GM12878 (cell line): ENCODE measurements at regions not wholly inside any gene's neighbourhood (a gene's known extent, or its start where the extent isn't known, plus 50 kb on each side); places are given as distances from the start of the nearest gene placed in this dataset.

Experiments
- ATAC-seq: fragments of 200-7000 bp; cut with Tn5 transposase; 3 replicates; pipeline ENCODE4 v1.9.1; 2020; ENCODE audit warnings: mild to moderate bottlenecking, moderate library complexity
- BruUV-seq: library from RNA; stranded (reverse); fragments of 400-500 nt; replicated peaks from 2 replicates; lab custom pipeline; 2021; lab: Mats Ljungman, UMichigan
- CTCF ChIA-PET: fragments of 300-600 bp; sonication (Branson Sonifier 250); formaldehyde crosslinking; extraction: SDS; loops from one replicate; lab custom pipeline; 2021; ENCODE audit warnings: inconsistent platforms; lab: Yijun Ruan, JAX
- POLR2A ChIA-PET: fragments of 350-600 bp; formaldehyde crosslinking; extraction: SDS; loops from one replicate; lab custom pipeline; 2021; ENCODE audit warnings: inconsistent platforms; lab: Charles Lee
- RAD21 ChIA-PET: fragments of 300-600 bp; sonication (Branson Sonifier 250); formaldehyde crosslinking; loops from one replicate; lab custom pipeline; 2023; ENCODE audit warnings: antibody characterized with exemption; ENCODE audit not compliant: unreplicated experiment; lab: Charles Lee
- SMC1A ChIA-PET: fragments of 300-600 bp; sonication (Branson Sonifier 250); formaldehyde crosslinking; loops from one replicate; lab custom pipeline; 2023; ENCODE audit not compliant: unreplicated experiment, uncharacterized antibody; lab: Charles Lee
- DNase-seq: peaks from one replicate; pipeline ENCODE4 v3.0.0-alpha.2; 2011; ENCODE audit warnings: low read depth, low spot score
- FAIRE-seq: peaks from 3 replicates; lab custom pipeline; 2011; peaks lifted over from hg19 to GRCh38; lab: Jason Lieb, UNC
- H2AFZ ChIP-seq: 2 replicates; pipeline ENCODE4 v1.6.0; 2011; ENCODE audit warnings: low read depth, low read length, control low read depth; ENCODE audit not compliant: control insufficient read depth
- H3K27ac ChIP-seq: 2 replicates; pipeline ENCODE4 v1.5.1; 2011; ENCODE audit warnings: control low read depth; ENCODE audit not compliant: control insufficient read depth, insufficient read depth
- H3K27me3 ChIP-seq, 2 experiments: replicated peaks in 1 of 2; 2 replicates each; pipeline versions ENCODE4 v1.6.0 to v1.6.1; 2011; ENCODE audit warnings: low read length in 1 of 2; ENCODE audit not compliant: control insufficient read depth in 2 of 2, insufficient read depth in 2 of 2
- H3K36me3 ChIP-seq, 2 experiments: 2 replicates each; pipeline ENCODE4 v1.5.1; 2011; ENCODE audit warnings: low read length in 1 of 2; ENCODE audit not compliant: control insufficient read depth in 2 of 2, insufficient read depth in 2 of 2
- H3K4me1 ChIP-seq: 2 replicates; pipeline ENCODE4 v1.6.1; 2011; ENCODE audit warnings: mild to moderate bottlenecking, low read length, moderate library complexity, mixed read lengths; ENCODE audit not compliant: control insufficient read depth, insufficient read depth
- H3K4me2 ChIP-seq: 2 replicates; pipeline ENCODE4 v1.6.0; 2011; ENCODE audit warnings: control low read depth; ENCODE audit not compliant: control insufficient read depth, insufficient read depth
- H3K4me3 ChIP-seq: fragments of 200-600 bp; sonication (generic); 2 replicates; pipeline ENCODE4 v1.5.1; 2016
- H3K79me2 ChIP-seq: 2 replicates; pipeline ENCODE4 v1.6.0; 2011; ENCODE audit warnings: low read length; ENCODE audit not compliant: control insufficient read depth, insufficient read depth
- H3K9ac ChIP-seq: 2 replicates; pipeline ENCODE4 v1.8.0; 2011; ENCODE audit warnings: low read length, control low read depth, mixed read lengths; ENCODE audit not compliant: control insufficient read depth, insufficient read depth
- H3K9me3 ChIP-seq: replicated peaks from 3 replicates; pipeline ENCODE4 v1.5.1; 2011; ENCODE audit warnings: mild to moderate bottlenecking, low read length; ENCODE audit not compliant: control insufficient read depth, insufficient read depth
- H4K20me1 ChIP-seq: 2 replicates; pipeline ENCODE4 v1.6.0; 2011; ENCODE audit not compliant: control insufficient read depth, insufficient read depth
- IRF3 ChIP-seq: fragments of 450-650 bp; IDR thresholded peaks from 2 replicates; pipeline ENCODE4 v1.6.1; 2014; ENCODE audit warnings: mild to moderate bottlenecking
- MXI1 ChIP-seq: fragments of 150-350 bp; IDR thresholded peaks from 2 replicates; pipeline ENCODE4 v1.6.1; 2011; ENCODE audit warnings: low read depth, mild to moderate bottlenecking, inconsistent platforms, low read length, improper control_type of control experiment
- NFIC ChIP-seq: IDR thresholded peaks from 2 replicates; pipeline ENCODE4 v1.6.1; 2012; ENCODE audit warnings: low read depth, mild to moderate bottlenecking, inconsistent platforms, low read length, moderate library complexity
- SIX5 ChIP-seq: IDR thresholded peaks from 2 replicates; pipeline ENCODE4 v1.6.1; 2011; ENCODE audit warnings: mild to moderate bottlenecking, low read depth, low read length, moderate library complexity; ENCODE audit not compliant: severe bottlenecking
- YBX1 ChIP-seq: fragments of 450-650 bp; IDR thresholded peaks from 2 replicates; pipeline ENCODE4 v1.6.1; 2016; ENCODE audit warnings: antibody characterized with exemption
- ZNF384 ChIP-seq: IDR thresholded peaks from 2 replicates; pipeline ENCODE4 v1.6.1; 2012; ENCODE audit warnings: low read depth, mild to moderate bottlenecking, low read length, improper control_type of control experiment, borderline replicate concordance
- WGBS: methylation state at CpG from one replicate; pipeline ENCODE4 v1.1.6; 2016; ENCODE audit warnings: low lambda C conversion rate; ENCODE audit not compliant: insufficient replicate concordance, insufficient coverage; ENCODE audit errors: missing lambda C conversion rate; 5-methylcytosine and 5-hydroxymethylcytosine counted together
- in situ Hi-C: fragments of 300-500 bp; cut with MboI; formaldehyde crosslinking; loops from 9 replicates; pipeline ENCODE4 v1.14.3; 2018; ENCODE audit warnings: mixed read lengths
- intact Hi-C: fragments of 100-400 bp; cut with micrococcal nuclease; formaldehyde crosslinking; loops from one replicate; pipeline ENCODE4 v1.14.2; 2022; ENCODE audit not compliant: unreplicated experiment

GRCh38 chr19:23481043-23481442 lies 85.8 kb upstream of the ZNF91 start:
- DNase-seq (no peak), FAIRE-seq (no peak), ATAC-seq (no peak)
- SMC1A ChIA-PET = no interaction called here
- BruUV-seq = no TSS peak
- intact Hi-C loops (no loop called here), in situ Hi-C loops (no loop called here)
- H3K4me2 ChIP-seq = no peak overlapping the region
- RAD21 ChIA-PET = no interaction called here
- no peak for TF ChIP-seq IRF3
- TF ChIP-seq ZNF384 = no peak
- H3K27me3 ChIP-seq = no peaks in the 10 kb centered on the region
- no peak overlapping the region for H3K9ac ChIP-seq
- H3K36me3 ChIP-seq = no peaks in the 10 kb centered on the region
- no peak overlapping the region for H3K4me3 ChIP-seq
- H3K9me3 ChIP-seq = no peaks in the 10 kb centered on the region; the same call in 2 of the 3 replicates
- H3K79me2 ChIP-seq = no peaks in the 10 kb centered on the region
- CTCF ChIA-PET = no interaction called here
- H2AFZ ChIP-seq = no peak overlapping the region
- 0% methylated on average over 2 of the region's 2 CpGs for WGBS
- POLR2A ChIA-PET = no interaction called here
- no peak overlapping the region for H3K27ac ChIP-seq
- no peaks in the 10 kb centered on the region for H4K20me1 ChIP-seq
- no peaks in the 10 kb centered on the region for H3K4me1 ChIP-seq

- H3K79me2 ChIP-seq = no peaks in the 10 kb centered on the region
- H3K27ac ChIP-seq = no peak overlapping the region
- 0% methylated on average over 2 of the region's 2 CpGs for WGBS
- intact Hi-C loops (no loop called here), in situ Hi-C loops (no loop called here)
- DNase-seq = no peak
- TF ChIP-seq YBX1 (no peak), NFIC (no peak), MXI1 (no peak), SIX5 (no peak)
- H3K36me3 ChIP-seq = no peaks in the 10 kb centered on the region
- CTCF ChIA-PET = no interaction called here
- no TSS peak for BruUV-seq
- RAD21 ChIA-PET = no interaction called here
- SMC1A ChIA-PET = no interaction called here
- no peaks in the 10 kb centered on the region for H4K20me1 ChIP-seq
- H3K9me3 ChIP-seq = no peaks in the 10 kb centered on the region; the same call in 2 of the 3 replicates
- H3K4me3 ChIP-seq = no peak overlapping the region
- no peaks in the 10 kb centered on the region for H3K27me3 ChIP-seq
- no peak overlapping the region for H3K4me2 ChIP-seq
- no peak for FAIRE-seq
- H3K4me1 ChIP-seq = no peaks in the 10 kb centered on the region
- H3K9ac ChIP-seq = no peak overlapping the region
- no peak overlapping the region for H2AFZ ChIP-seq
- POLR2A ChIA-PET = no interaction called here
- ATAC-seq = no peak
Observed at GRCh38 chr19:23475477-23475876, 80.2 kb upstream of the ZNF91 start.
